ENCODE measurements at regions not wholly inside any gene's neighbourhood (a gene's known extent, or its start where the extent isn't known, plus 50 kb on each side); places are given as distances from the start of the nearest gene placed in this dataset.

GRCh38 chr5:159427180-159428012 lies 97.1 kb upstream of the IL12B start:
- intact Hi-C loops (cut with DNase I; ENCODE audit: low total_unique reads), result no loop called here
- H3K27me3 ChIP-seq, result peaks cover 0 to 14% of the 10 kb centered on the region in 2 donors
- no peaks in the 10 kb centered on the region for H3K9me3 ChIP-seq
- TF ChIP-seq CTCF (IDR thresholded peaks at IDR 0.05), result no peak
- no peak overlapping the region for H3K4me3 ChIP-seq
- DNase-seq, result no peak
- H3K27ac ChIP-seq, result no peak overlapping the region
- H3K4me1 ChIP-seq, result no peaks in the 10 kb centered on the region
- no peaks in the 10 kb centered on the region for H3K36me3 ChIP-seq

GRCh38 chr5:159430361-159431012 lies 100.2 kb upstream of the IL12B start:
- no peaks in the 10 kb centered on the region for H3K4me1 ChIP-seq
- no peaks in the 10 kb centered on the region for H3K9me3 ChIP-seq
- no peak overlapping the region for H3K4me3 ChIP-seq
- intact Hi-C loops (cut with DNase I; ENCODE audit: low total_unique reads), result no loop called here
- no peak for DNase-seq
- H3K27ac ChIP-seq, result no peak overlapping the region
- H3K27me3 ChIP-seq, result peaks cover 0 to 14% of the 10 kb centered on the region in 2 donors
- H3K36me3 ChIP-seq, result no peaks in the 10 kb centered on the region
- TF ChIP-seq CTCF (IDR thresholded peaks at IDR 0.05), result no peak

GRCh38 chr5:159435855-159436254 lies 105.6 kb upstream of the IL12B start:
- intact Hi-C loops (cut with DNase I; ENCODE audit: low total_unique reads), result no loop called here

GRCh38 chr5:159438092-159438491 lies 107.8 kb upstream of the IL12B start:
- Histone ChIP-seq H3K4me3 (no peak overlapping the region), H3K4me1 (no peaks in the 10 kb centered on the region), H3K27ac (no peak overlapping the region), H3K9me3 (no peaks in the 10 kb centered on the region), H3K27me3 (peaks cover 0 to 9% of the 10 kb centered on the region in 2 donors), H3K36me3 (no peaks in the 10 kb centered on the region)
- no peak for TF ChIP-seq CTCF (IDR thresholded peaks at IDR 0.05)
- DNase-seq, result no peak
- intact Hi-C loops (cut with DNase I; ENCODE audit: low total_unique reads), result no loop called here

More at GRCh38 chr5:159435855-159436254, 105.6 kb upstream of the IL12B start:
- Histone ChIP-seq H3K27me3 (peaks cover 0 to 17% of the 10 kb centered on the region in 2 donors), H3K4me3 (no peak overlapping the region), H3K9me3 (no peaks in the 10 kb centered on the region), H3K27ac (no peak overlapping the region), H3K36me3 (no peaks in the 10 kb centered on the region), H3K4me1 (no peaks in the 10 kb centered on the region)
- TF ChIP-seq CTCF (IDR thresholded peaks at IDR 0.05), result no peak
- DNase-seq, result no peak

- DNase-seq, result no peak
- H3K4me3 ChIP-seq, result no peak overlapping the region
- H3K4me1 ChIP-seq, result no peaks in the 10 kb centered on the region
- H3K9me3 ChIP-seq, result no peaks in the 10 kb centered on the region
- intact Hi-C loops (cut with DNase I; ENCODE audit: low total_unique reads), result no loop called here
- no peaks in the 10 kb centered on the region for H3K36me3 ChIP-seq
- peaks cover 0 to 9% of the 10 kb centered on the region in 2 donors for H3K27me3 ChIP-seq
- H3K27ac ChIP-seq, result no peak overlapping the region
- TF ChIP-seq CTCF (IDR thresholded peaks at IDR 0.05), result no peak
Measured at GRCh38 chr5:159439002-159439401, 108.7 kb upstream of the IL12B start.
